GM12873 (cell line): ENCODE measurements at regions not wholly inside any gene's neighbourhood (a gene's known extent, or its start where the extent isn't known, plus 50 kb on each side); places are given as distances from the start of the nearest gene placed in this dataset.

ENCODE experiments used
- TF ChIP-seq, protein P1 (sequence below): IDR thresholded peaks from 2 replicates; pipeline ENCODE4 v1.5.1; 2012; ENCODE audit warnings: low read depth, mild to moderate bottlenecking, moderate library complexity, low read length, control low read depth; ENCODE audit not compliant: insufficient read depth; ENCODE audit errors: missing control alignments

DNA sequence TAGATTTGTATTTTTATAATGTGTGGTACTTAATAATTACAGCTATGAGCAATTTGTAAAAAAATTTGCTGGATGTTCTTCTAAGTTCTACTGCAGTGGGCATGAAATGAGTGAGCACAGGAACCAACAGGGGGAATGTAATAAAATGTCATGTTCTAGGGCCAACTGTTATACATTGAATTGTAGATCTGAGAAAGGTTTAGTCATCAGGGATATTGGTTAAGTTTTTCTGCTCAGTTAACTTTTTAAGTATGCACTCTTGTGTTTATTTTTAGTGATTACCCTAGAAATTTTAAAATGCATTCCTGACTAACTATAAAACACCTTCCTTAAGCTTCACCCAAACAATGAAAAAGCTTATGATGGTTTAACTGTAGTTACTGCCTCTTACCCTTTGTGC, 101.8 kb downstream of the CAND1 start:
- TF ChIP-seq, protein P1, sequence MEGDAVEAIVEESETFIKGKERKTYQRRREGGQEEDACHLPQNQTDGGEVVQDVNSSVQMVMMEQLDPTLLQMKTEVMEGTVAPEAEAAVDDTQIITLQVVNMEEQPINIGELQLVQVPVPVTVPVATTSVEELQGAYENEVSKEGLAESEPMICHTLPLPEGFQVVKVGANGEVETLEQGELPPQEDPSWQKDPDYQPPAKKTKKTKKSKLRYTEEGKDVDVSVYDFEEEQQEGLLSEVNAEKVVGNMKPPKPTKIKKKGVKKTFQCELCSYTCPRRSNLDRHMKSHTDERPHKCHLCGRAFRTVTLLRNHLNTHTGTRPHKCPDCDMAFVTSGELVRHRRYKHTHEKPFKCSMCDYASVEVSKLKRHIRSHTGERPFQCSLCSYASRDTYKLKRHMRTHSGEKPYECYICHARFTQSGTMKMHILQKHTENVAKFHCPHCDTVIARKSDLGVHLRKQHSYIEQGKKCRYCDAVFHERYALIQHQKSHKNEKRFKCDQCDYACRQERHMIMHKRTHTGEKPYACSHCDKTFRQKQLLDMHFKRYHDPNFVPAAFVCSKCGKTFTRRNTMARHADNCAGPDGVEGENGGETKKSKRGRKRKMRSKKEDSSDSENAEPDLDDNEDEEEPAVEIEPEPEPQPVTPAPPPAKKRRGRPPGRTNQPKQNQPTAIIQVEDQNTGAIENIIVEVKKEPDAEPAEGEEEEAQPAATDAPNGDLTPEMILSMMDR, result no peak

DNA sequence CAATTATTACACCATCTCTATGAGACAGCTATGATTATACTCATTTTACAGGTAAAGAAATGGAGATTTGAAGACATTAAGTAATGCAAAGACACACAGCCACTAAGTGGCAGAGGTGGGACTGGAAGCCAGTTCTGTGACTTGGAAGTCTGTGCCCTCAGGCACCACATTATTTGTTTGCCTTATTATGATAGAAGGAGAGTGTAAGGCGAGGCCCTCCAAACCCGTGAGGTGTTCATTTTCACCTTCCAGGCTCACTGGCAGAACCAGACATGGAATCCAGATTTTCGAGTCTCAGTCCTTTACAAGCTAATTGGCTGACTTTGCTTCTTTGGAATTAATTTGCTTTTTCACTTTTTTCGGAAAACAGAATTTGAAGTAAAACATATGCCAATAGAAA, 107.9 kb downstream of the CAND1 start:
- TF ChIP-seq, protein P1, result no peak

DNA sequence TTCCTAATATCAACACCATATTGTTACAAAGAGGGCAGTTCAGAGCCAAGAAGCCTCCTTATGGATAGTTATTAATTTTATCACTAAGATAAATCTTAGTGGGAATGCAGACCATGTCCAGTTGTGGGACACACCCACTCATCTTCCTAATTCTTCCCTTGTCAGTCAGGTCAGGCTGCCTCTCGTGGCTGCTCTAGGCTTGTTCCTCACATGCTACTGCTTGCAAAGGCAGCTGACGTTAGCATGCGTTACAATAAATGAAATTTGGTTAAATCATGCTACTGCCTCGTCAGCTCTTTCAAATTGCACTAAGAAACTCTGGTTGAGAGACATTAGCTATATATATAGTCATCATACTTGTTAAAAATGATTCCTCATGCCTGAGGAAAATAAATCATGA, 108.4 kb downstream of the CAND1 start:
- TF ChIP-seq, protein P1, result no peak

DNA sequence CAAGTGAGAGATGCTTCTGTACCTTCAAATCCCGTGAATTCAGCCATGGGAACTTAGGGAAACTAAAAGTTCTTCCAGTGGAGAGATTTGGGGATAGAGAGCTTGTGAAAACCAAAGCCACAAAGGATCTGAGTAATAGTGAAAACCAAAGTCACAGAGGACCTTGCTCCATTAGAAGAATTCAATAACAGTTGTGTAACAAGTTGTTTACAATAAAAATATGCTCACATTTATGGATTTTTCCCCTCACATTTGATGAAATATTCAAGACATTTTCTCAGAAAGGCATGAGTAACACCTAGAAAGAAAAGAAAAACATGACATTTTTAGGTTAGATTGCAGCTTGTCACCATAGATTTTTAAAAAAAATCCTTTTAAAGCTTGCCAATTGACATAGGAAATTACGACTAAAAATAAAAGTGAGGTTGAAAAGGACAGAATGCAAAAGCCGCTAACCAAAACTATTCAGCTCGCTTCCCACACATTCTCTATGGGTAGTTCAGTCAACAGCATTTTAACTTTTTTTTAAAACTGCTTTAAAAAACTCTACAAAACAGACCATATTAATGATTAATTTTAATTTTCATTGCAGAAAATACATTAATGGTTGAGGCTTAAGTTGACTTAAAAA, 113.2 kb downstream of the CAND1 start:
- TF ChIP-seq, protein P1, result no peak

DNA sequence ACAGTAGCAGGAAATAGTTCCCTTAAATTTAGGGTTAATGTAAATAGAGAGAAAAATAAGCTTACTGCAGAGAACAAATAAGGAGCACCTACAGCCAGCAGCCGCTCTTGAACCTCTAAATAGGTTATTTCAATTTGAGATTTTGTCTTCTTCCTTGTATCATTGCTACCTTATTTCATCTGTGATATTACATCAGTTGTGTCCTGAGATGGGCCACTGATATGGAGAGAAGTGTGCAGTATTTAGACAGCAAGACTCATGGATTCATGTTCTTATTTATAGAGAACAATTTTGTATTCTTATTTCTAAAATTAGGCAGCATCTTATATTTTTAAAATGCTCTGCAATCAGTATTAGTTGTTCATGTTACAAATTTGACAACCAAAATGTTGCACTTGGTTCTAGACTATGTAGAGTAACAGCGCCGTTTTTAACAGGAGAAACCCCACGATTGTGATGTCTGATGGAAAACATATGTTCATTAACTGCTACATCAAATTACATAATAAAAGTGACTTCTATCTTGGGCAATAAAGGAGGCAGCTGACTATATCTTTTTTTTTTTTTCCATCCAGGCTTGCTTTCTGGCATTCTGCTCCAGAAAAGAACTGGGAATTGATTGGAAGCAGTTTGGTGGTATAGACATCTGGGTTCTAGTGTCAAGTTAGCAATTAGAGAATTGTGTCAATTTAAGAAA, 117.9 kb downstream of the CAND1 start:
- TF ChIP-seq, protein P1, result no peak

DNA sequence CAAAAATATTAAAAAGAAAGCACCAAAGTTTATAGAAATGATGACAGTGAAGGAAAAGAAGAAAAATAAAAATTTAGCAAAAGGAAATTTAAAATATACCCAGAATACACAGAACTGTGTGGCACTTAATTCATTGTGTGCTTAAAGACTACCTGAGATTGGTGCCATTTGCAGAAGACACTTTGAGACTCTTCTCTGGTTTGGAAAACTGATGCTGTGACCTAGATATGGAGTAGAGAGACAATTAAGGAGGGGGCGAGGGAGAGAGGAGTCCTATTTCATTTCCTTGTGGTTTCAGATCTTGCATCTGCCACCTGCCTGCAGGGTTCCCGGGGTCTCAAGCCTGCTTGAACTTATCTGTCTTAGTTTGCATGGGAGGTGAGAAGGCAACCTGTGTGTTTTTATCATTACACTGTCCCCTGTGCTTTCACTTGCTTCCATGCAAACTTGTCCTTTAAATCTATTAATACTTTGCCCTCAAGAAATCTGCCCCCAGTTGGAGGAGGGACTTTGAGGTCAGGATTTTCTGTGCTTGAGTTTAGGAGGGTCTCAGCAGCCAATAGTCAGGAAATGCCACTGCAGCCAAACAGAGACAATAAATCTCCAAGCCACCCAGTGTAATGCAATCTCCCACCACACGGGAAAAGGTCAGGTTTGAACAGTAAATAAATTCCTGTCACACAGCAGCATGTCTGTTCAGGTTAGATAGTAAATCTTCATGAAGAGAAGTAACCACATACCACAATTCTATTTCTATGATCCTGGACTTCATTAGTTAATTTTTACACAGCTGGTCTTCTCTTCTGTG, 119.4 kb downstream of the CAND1 start:
- TF ChIP-seq, protein P1, result peak; percentile 41

DNA sequence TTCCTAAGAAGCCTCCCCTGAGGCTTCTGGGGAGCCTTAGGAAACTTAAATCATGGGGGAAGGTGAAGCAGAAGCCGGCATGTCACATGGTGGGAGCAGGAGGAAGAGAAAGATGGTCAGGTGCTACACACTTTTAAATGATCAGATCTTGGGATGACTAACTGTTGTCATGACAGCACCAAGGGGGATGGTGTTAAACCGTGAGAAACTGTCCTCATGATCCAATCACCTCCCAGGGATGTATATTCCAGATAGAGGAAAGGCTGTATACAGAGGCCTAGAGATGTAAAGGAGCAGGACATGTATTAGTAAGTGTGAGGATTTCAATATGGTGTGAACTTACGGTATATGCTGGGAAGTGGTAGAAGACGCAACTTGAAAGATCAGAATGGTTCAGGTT, 121.1 kb downstream of the CAND1 start:
- TF ChIP-seq, protein P1, result no peak
